HG03135 (cell line): ENCODE measurements at regions not wholly inside any gene's neighbourhood (a gene's known extent, or its start where the extent isn't known, plus 50 kb on each side); places are given as distances from the start of the nearest gene placed in this dataset.

Source experiments
- ATAC-seq: cut with Tn5 transposase; IDR thresholded peaks from one replicate; pipeline ENCODE4 v1.9.1; 2021; ENCODE audit warnings: mild to moderate bottlenecking, moderate library complexity; ENCODE audit not compliant: unreplicated experiment

GRCh38 chr15:38072007-38072347, 137.5 kb downstream of the TMCO5A start:
- no peak for ATAC-seq

GRCh38 chr15:38072348-38073177, 138.1 kb downstream of the TMCO5A start:
- ATAC-seq: peak; percentile 53

- no peak for ATAC-seq
Observed at GRCh38 chr15:38073178-38073946, 138.9 kb downstream of the TMCO5A start.

GRCh38 chr15:38074029-38074428, 139.6 kb downstream of the TMCO5A start:
- ATAC-seq: no peak

GRCh38 chr15:38075466-38075865, 141.0 kb downstream of the TMCO5A start:
- no peak for ATAC-seq

- ATAC-seq: no peak
Observed at GRCh38 chr15:38076786-38077185, 142.3 kb downstream of the TMCO5A start.

- ATAC-seq: no peak
Observed at GRCh38 chr15:38079236-38079635, 144.8 kb downstream of the TMCO5A start.

GRCh38 chr15:38080651-38081275, 146.3 kb downstream of the TMCO5A start:
- no peak for ATAC-seq

- ATAC-seq: peak; percentile 73
Observed at GRCh38 chr15:38084289-38084688, 149.8 kb downstream of the TMCO5A start.

- peak; percentile 82 for ATAC-seq
Observed at GRCh38 chr15:38085114-38085513, 150.7 kb downstream of the TMCO5A start.

GRCh38 chr15:38085931-38086568, 151.6 kb downstream of the TMCO5A start:
- no peak for ATAC-seq

GRCh38 chr15:38086611-38087010, 152.2 kb downstream of the TMCO5A start:
- no peak for ATAC-seq

- no peak for ATAC-seq
Observed at GRCh38 chr15:38088971-38089370, 154.5 kb downstream of the TMCO5A start.

- ATAC-seq: no peak
Observed at GRCh38 chr15:38090223-38090622, 155.8 kb downstream of the TMCO5A start.

- no peak for ATAC-seq
Observed at GRCh38 chr15:38090678-38091077, 156.2 kb downstream of the TMCO5A start.

- no peak for ATAC-seq
Observed at GRCh38 chr15:38091078-38091645, 156.7 kb downstream of the TMCO5A start.

- no peak for ATAC-seq
Observed at GRCh38 chr15:38093931-38094330, 158.7 kb upstream of the SPRED1 start.

- no peak for ATAC-seq
Observed at GRCh38 chr15:38102972-38103371, 149.7 kb upstream of the SPRED1 start.

- no peak for ATAC-seq
Observed at GRCh38 chr15:38103564-38103963, 149.1 kb upstream of the SPRED1 start.

- ATAC-seq: no peak
Observed at GRCh38 chr15:38111070-38111469, 141.6 kb upstream of the SPRED1 start.

GRCh38 chr15:38112406-38112805, 140.2 kb upstream of the SPRED1 start:
- no peak for ATAC-seq
